Mammary epithelial cell (primary cell): ENCODE measurements at regions not wholly inside any gene's neighbourhood (a gene's known extent, or its start where the extent isn't known, plus 50 kb on each side); places are given as distances from the start of the nearest gene placed in this dataset.

Experiments used
- EZH2 ChIP-seq: IDR thresholded peaks from 2 replicates; pipeline ENCODE4 v1.6.1; 2012; ENCODE audit warnings: low read length, inconsistent platforms, borderline replicate concordance
- TF ChIP-seq, protein P1 (sequence below), 2 donors: IDR thresholded peaks in 1 of 2; conservative IDR thresholded peaks in 1 of 2; 2 replicates each; pipeline ENCODE4 v1.5.1; 2011 to 2012; ENCODE audit warnings: inconsistent platforms in 2 of 2, low read length in 2 of 2, mild to moderate bottlenecking in 2 of 2, control low read depth in 1 of 2, low read depth in 1 of 2; ENCODE audit not compliant: insufficient read depth in 1 of 2; ENCODE audit errors: extremely low read depth in 1 of 2

DNA sequence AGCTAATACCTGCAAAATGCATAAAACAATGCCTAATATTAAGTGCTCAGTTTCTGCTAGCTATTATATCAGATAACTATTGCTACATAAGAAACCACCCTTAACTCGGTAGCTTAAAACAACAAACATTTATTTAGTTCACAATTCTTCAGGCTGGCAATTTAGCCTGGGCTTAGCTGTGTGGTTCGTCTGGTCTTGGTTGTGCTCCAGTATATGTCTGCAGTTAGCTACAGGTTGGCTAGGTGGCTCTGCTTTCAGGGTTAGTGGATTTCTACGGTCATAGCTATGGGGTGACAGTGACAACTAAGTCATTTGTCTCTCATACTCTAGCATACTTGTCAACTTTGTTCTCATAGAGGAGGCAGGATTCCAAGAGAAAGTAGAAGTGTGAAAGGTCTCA lies 61.8 kb upstream of the NRP1 start:
- no peak for TF ChIP-seq EZH2
- TF ChIP-seq, protein P1, sequence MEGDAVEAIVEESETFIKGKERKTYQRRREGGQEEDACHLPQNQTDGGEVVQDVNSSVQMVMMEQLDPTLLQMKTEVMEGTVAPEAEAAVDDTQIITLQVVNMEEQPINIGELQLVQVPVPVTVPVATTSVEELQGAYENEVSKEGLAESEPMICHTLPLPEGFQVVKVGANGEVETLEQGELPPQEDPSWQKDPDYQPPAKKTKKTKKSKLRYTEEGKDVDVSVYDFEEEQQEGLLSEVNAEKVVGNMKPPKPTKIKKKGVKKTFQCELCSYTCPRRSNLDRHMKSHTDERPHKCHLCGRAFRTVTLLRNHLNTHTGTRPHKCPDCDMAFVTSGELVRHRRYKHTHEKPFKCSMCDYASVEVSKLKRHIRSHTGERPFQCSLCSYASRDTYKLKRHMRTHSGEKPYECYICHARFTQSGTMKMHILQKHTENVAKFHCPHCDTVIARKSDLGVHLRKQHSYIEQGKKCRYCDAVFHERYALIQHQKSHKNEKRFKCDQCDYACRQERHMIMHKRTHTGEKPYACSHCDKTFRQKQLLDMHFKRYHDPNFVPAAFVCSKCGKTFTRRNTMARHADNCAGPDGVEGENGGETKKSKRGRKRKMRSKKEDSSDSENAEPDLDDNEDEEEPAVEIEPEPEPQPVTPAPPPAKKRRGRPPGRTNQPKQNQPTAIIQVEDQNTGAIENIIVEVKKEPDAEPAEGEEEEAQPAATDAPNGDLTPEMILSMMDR (conservative IDR thresholded peaks at IDR 0.05 in 1 of 2, IDR thresholded peaks at IDR 0.05 in 1 of 2; ENCODE audit: extremely low read depth in 1 of 2, insufficient read depth in 1 of 2, low read depth in 1 of 2, low read length in 2 of 2), result no peak
